H1 (cell line): ENCODE measurements at regions not wholly inside any gene's neighbourhood (a gene's known extent, or its start where the extent isn't known, plus 50 kb on each side); places are given as distances from the start of the nearest gene placed in this dataset.

Experiments
- CTCF ChIA-PET: fragments of 300-600 bp; sonication (Branson Sonifier 250); formaldehyde crosslinking; loops from one replicate; lab custom pipeline; 2021; ENCODE audit not compliant: partially characterized antibody; lab: Charles Lee
- POLR2A ChIA-PET: fragments of 300-600 bp; sonication (Branson Sonifier 250); formaldehyde crosslinking; loops from one replicate; lab custom pipeline; 2021; ENCODE audit warnings: inconsistent platforms; ENCODE audit not compliant: partially characterized antibody; lab: Charles Lee
- DNase-seq, 2 experiments: peaks; one replicate each; pipeline versions ENCODE4 v3.0.0 to v3.0.0-alpha.2; 2010 to 2022; ENCODE audit warnings: low spot score in 2 of 2, low read depth in 1 of 2, mixed read lengths in 1 of 2
- FAIRE-seq: peaks from 2 replicates; lab custom pipeline; 2011; peaks lifted over from hg19 to GRCh38; lab: Jason Lieb, UNC
- H2AFZ ChIP-seq: 2 replicates; pipeline ENCODE4 v1.8.1; 2012; ENCODE audit warnings: low read length, inconsistent platforms
- H2AK5ac ChIP-seq: 2 replicates; pipeline ENCODE4 v1.6.1; 2013; ENCODE audit warnings: low read depth, low read length
- H2BK120ac ChIP-seq: replicated peaks from 2 replicates; pipeline ENCODE3; 2013; ENCODE audit warnings: low read depth, low read length, inconsistent platforms
- H2BK12ac ChIP-seq: 2 replicates; pipeline ENCODE4 v1.6.1; 2013; ENCODE audit warnings: low read depth, low read length
- H2BK15ac ChIP-seq: 2 replicates; pipeline ENCODE4 v1.6.1; 2013; ENCODE audit warnings: low read length
- H2BK20ac ChIP-seq: 2 replicates; pipeline ENCODE4 v1.6.1; 2013; ENCODE audit warnings: low read length
- H2BK5ac ChIP-seq: 2 replicates; pipeline ENCODE4 v1.6.1; 2013; ENCODE audit warnings: low read depth, low read length
- H3K14ac ChIP-seq: 2 replicates; pipeline ENCODE4 v1.6.1; 2013; ENCODE audit warnings: inconsistent platforms; ENCODE audit not compliant: insufficient read length
- H3K18ac ChIP-seq: 2 replicates; pipeline ENCODE4 v1.6.1; 2013; ENCODE audit warnings: low read length; ENCODE audit errors: extremely low read depth
- H3K23ac ChIP-seq: 2 replicates; pipeline ENCODE4 v1.6.1; 2013; ENCODE audit warnings: inconsistent platforms; ENCODE audit not compliant: insufficient read length
- H3K23me2 ChIP-seq: 2 replicates; pipeline ENCODE4 v1.6.1; 2013; ENCODE audit warnings: low read depth, low read length
- H3K27ac ChIP-seq: 2 replicates; pipeline ENCODE4 v1.6.1; 2011; ENCODE audit warnings: low read depth, low read length, inconsistent platforms
- H3K27me3 ChIP-seq, 4 experiments: replicated peaks in 1 of 4; 1 replicate in 1 of 4; 2 replicates in 3 of 4; pipeline versions ENCODE4 v1.6.1 to v1.8.1; 2011 to 2013; ENCODE audit warnings: low read length in 3 of 4, mild to moderate bottlenecking in 3 of 4, inconsistent platforms in 2 of 4, mixed read lengths in 2 of 4, moderate library complexity in 1 of 4; ENCODE audit not compliant: control insufficient read depth in 3 of 4, insufficient read depth in 3 of 4; ENCODE audit errors: extremely low read depth in 1 of 4
- H3K36me3 ChIP-seq, 4 experiments: 2 replicates each; pipeline versions ENCODE4 v1.6.1 to v1.8.1; 2011 to 2013; ENCODE audit warnings: mild to moderate bottlenecking in 4 of 4, low read length in 3 of 4, moderate library complexity in 2 of 4, control low read depth in 1 of 4, inconsistent platforms in 1 of 4; ENCODE audit not compliant: insufficient read depth in 4 of 4, control insufficient read depth in 2 of 4
- H3K4ac ChIP-seq: replicated peaks from 2 replicates; pipeline ENCODE3; 2013; ENCODE audit warnings: low read length, low read depth, mixed read lengths, inconsistent platforms; ENCODE audit not compliant: insufficient read length
- H3K4me1 ChIP-seq, 4 experiments: replicated peaks in 1 of 4; 1 replicate in 1 of 4; 2 replicates in 3 of 4; pipeline versions ENCODE4 v1.6.1 to v1.8.1; 2011 to 2013; ENCODE audit warnings: low read length in 3 of 4, inconsistent platforms in 2 of 4, mixed read lengths in 1 of 4; ENCODE audit not compliant: insufficient read depth in 4 of 4, control insufficient read depth in 3 of 4
- H3K4me2 ChIP-seq, 2 experiments: 2 replicates each; pipeline versions ENCODE4 v1.6.1 to v1.8.1; 2011 to 2013; ENCODE audit warnings: low read depth in 2 of 2, low read length in 2 of 2, control low read depth in 1 of 2, inconsistent platforms in 1 of 2, mild to moderate bottlenecking in 1 of 2; ENCODE audit not compliant: insufficient read depth in 1 of 2
- H3K4me3 ChIP-seq, 4 experiments: fragments of 200-600, 300-600 bp in 1 of 4; sonication (generic), shearing (Covaris generic), sonication (Bioruptor Twin) in 1 of 4; 2 replicates each; pipeline versions ENCODE4 v1.5.1 to v1.8.1; 2011 to 2016; ENCODE audit warnings: low read length in 4 of 4, low read depth in 3 of 4, control low read depth in 2 of 4, inconsistent platforms in 2 of 4, mild to moderate bottlenecking in 2 of 4, mixed read lengths in 1 of 4, moderate library complexity in 1 of 4; ENCODE audit not compliant: insufficient read depth in 2 of 4; ENCODE audit errors: extremely low read depth in 1 of 4
- H3K56ac ChIP-seq: replicated peaks from 2 replicates; pipeline ENCODE3; 2013; ENCODE audit warnings: low read depth, mild to moderate bottlenecking, mixed read lengths, low read length, inconsistent platforms; ENCODE audit not compliant: insufficient read length
- H3K79me1 ChIP-seq: 2 replicates; pipeline ENCODE4 v1.6.1; 2013; ENCODE audit warnings: low read depth, low read length, control low read depth
- H3K79me2 ChIP-seq, 2 experiments: 2 replicates each; pipeline versions ENCODE4 v1.6.1 to v1.8.1; 2012 to 2013; ENCODE audit warnings: low read length in 2 of 2, mild to moderate bottlenecking in 2 of 2, inconsistent platforms in 1 of 2; ENCODE audit not compliant: insufficient read depth in 2 of 2, control insufficient read depth in 1 of 2
- H3K9ac ChIP-seq, 4 experiments: replicated peaks in 1 of 4; 1 replicate in 1 of 4; 2 replicates in 3 of 4; pipeline versions ENCODE4 v1.6.1 to v1.8.1; 2011 to 2013; ENCODE audit warnings: low read depth in 3 of 4, low read length in 3 of 4, control low read depth in 2 of 4, mild to moderate bottlenecking in 2 of 4, moderate library complexity in 2 of 4, inconsistent platforms in 1 of 4; ENCODE audit errors: extremely low read depth in 1 of 4
- H3K9me3 ChIP-seq, 2 experiments: 2 replicates each; pipeline versions ENCODE4 v1.6.1 to v1.8.1; 2012 to 2013; ENCODE audit warnings: mild to moderate bottlenecking in 2 of 2, moderate library complexity in 2 of 2, control low read depth in 1 of 2, inconsistent platforms in 1 of 2, low read depth in 1 of 2, low read length in 1 of 2, mixed read lengths in 1 of 2; ENCODE audit not compliant: insufficient read depth in 2 of 2
- H4K20me1 ChIP-seq, 2 experiments: replicated peaks in 1 of 2; 2 replicates each; pipeline versions ENCODE3 to v1.8.1; 2011 to 2013; ENCODE audit warnings: inconsistent platforms in 2 of 2, low read length in 2 of 2, mild to moderate bottlenecking in 1 of 2; ENCODE audit not compliant: insufficient read depth in 2 of 2, control insufficient read depth in 1 of 2
- H4K5ac ChIP-seq: 2 replicates; pipeline ENCODE4 v1.6.1; 2013; ENCODE audit warnings: low read length, low read depth, mixed read lengths, inconsistent platforms; ENCODE audit not compliant: insufficient read length
- H4K8ac ChIP-seq: 2 replicates; pipeline ENCODE4 v1.8.0; 2013; ENCODE audit warnings: mild to moderate bottlenecking, moderate library complexity, low read length, inconsistent platforms; ENCODE audit not compliant: insufficient read depth; ENCODE audit errors: extremely low read depth
- H4K91ac ChIP-seq: replicated peaks from 2 replicates; pipeline ENCODE3; 2013; ENCODE audit warnings: low read length, mixed read lengths, inconsistent platforms; ENCODE audit not compliant: insufficient read length
- BCL11A ChIP-seq, 2 experiments: IDR thresholded peaks; one replicate each; pipeline ENCODE4 v1.6.1; 2011; ENCODE audit warnings: low read depth in 2 of 2, low read length in 2 of 2, mild to moderate bottlenecking in 2 of 2
- CBX5 ChIP-seq: fragments of 300-800, 300-1000 bp; sonication (generic); IDR thresholded peaks from 2 replicates; pipeline ENCODE4 v1.7.1; 2016; ENCODE audit warnings: antibody characterized with exemption, low read length, low read depth
- CTBP2 ChIP-seq: IDR thresholded peaks from 2 replicates; pipeline ENCODE4 v1.7.0; 2011; ENCODE audit warnings: borderline replicate concordance, mild to moderate bottlenecking, moderate library complexity, mixed read lengths, low read length; ENCODE audit not compliant: insufficient read depth, insufficient read length
- EGR1 ChIP-seq: IDR thresholded peaks from 2 replicates; pipeline ENCODE4 v1.6.1; 2011; ENCODE audit warnings: low read depth, low read length, borderline replicate concordance
- EP300 ChIP-seq, 2 experiments: IDR thresholded peaks; 1 replicate in 1 of 2; 2 replicates in 1 of 2; pipeline ENCODE4 v1.6.1; 2011 to 2012; ENCODE audit warnings: low read depth in 2 of 2, low read length in 2 of 2, mild to moderate bottlenecking in 2 of 2, borderline replicate concordance in 1 of 2, inconsistent platforms in 1 of 2, moderate library complexity in 1 of 2
- GTF2F1 ChIP-seq: IDR thresholded peaks from 2 replicates; pipeline ENCODE4 v1.6.1; 2012; ENCODE audit warnings: low read depth, low read length, improper control_type of control experiment, borderline replicate concordance
- HDAC2 ChIP-seq, 2 experiments: fragments of 300-600 bp in 1 of 2; sonication (generic) in 1 of 2; IDR thresholded peaks; 2 replicates each; pipeline ENCODE4 v1.6.1; 2011 to 2012; ENCODE audit warnings: low read depth in 2 of 2, low read length in 2 of 2, mild to moderate bottlenecking in 2 of 2, moderate library complexity in 2 of 2, borderline replicate concordance in 1 of 2, inconsistent platforms in 1 of 2
- RFX5 ChIP-seq: IDR thresholded peaks from 2 replicates; pipeline ENCODE4 v1.6.1; 2011; ENCODE audit warnings: low read depth, low read length, improper control_type of control experiment, borderline replicate concordance
- SP4 ChIP-seq: IDR thresholded peaks from 2 replicates; pipeline ENCODE4 v1.6.1; 2012; ENCODE audit warnings: low read length, inconsistent platforms
- TAF1 ChIP-seq: IDR thresholded peaks from 2 replicates; pipeline ENCODE4 v1.6.1; 2011; ENCODE audit warnings: mild to moderate bottlenecking, low read depth, low read length
- TBP ChIP-seq: IDR thresholded peaks from 2 replicates; pipeline ENCODE4 v1.6.1; 2011; ENCODE audit warnings: low read depth, low read length, improper control_type of control experiment
- WGBS, 2 experiments: shearing (Covaris generic) in 1 of 2; methylation state at CpG; one replicate each; pipeline versions ENCODE4 v1.1.6 to v1.1.7; 2013 to 2015; ENCODE audit warnings: low lambda C conversion rate in 2 of 2, mixed read lengths in 2 of 2, inconsistent platforms in 1 of 2, low coverage in 1 of 2, missing lambda C conversion rate in 1 of 2; ENCODE audit not compliant: insufficient replicate concordance in 2 of 2, insufficient coverage in 1 of 2, insufficient read length in 1 of 2; ENCODE audit errors: extremely low coverage in 1 of 2, missing lambda C conversion rate in 1 of 2; 5-methylcytosine and 5-hydroxymethylcytosine counted together
- TF ChIP-seq, protein P1 (sequence below): IDR thresholded peaks from 2 replicates; pipeline ENCODE4 v1.6.1; 2012; ENCODE audit warnings: inconsistent platforms
- TF ChIP-seq, protein P2 (sequence below): IDR thresholded peaks from 2 replicates; pipeline ENCODE4 v1.6.1; 2011; ENCODE audit warnings: low read depth, mild to moderate bottlenecking, low read length; ENCODE audit not compliant: insufficient read depth

GRCh38 chr1:234954613-234955012 lies 174.0 kb downstream of the TOMM20 start:
- POLR2A ChIA-PET = interaction anchor here (5.6 kb wide), 1 partner anchor 15 kb away, joined by 43 read pairs; no protein-coding TSS in a partner anchor
- 0 out of 2 replicates have a peak overlapping the region, but pooled peaks have one; percentile 72 for H2BK20ac ChIP-seq
- H3K79me2 ChIP-seq = no peaks in the 10 kb centered on the region
- H3K9ac ChIP-seq = no peak overlapping the region
- H3K9me3 ChIP-seq = 0 out of 4 replicates have a peak, but pooled peaks cover under 1 to 3% of the 10 kb centered on the region in 2 experiments
- no peak overlapping the region for H3K14ac ChIP-seq
- no peak overlapping the region for H3K4me2 ChIP-seq
- 95% methylated on average over 6 of the region's 6 CpGs; no CpG with 5 or more reads in 1 of the 2 experiments for WGBS, 2 experiments
- H2BK5ac ChIP-seq = no peak overlapping the region
- no peaks in the 10 kb centered on the region; a peak in 2 of 7 replicates for H3K27me3 ChIP-seq
- H3K56ac ChIP-seq = no peak overlapping the region
- TF ChIP-seq SP4 (no peak), EP300 (IDR thresholded peaks at IDR 0.05; ENCODE audit: borderline replicate concordance in 1 of 2, low read depth in 2 of 2, low read length in 2 of 2) (no peak), GTF2F1 (no peak), CTBP2 (no peak), BCL11A (IDR thresholded peaks at IDR 0.05; ENCODE audit: low read depth in 2 of 2, low read length in 2 of 2) (no peak), TAF1 (no peak), EGR1 (no peak), TBP (no peak), CBX5 (no peak), HDAC2 (IDR thresholded peaks at IDR 0.05; ENCODE audit: borderline replicate concordance in 1 of 2, low read depth in 2 of 2, low read length in 2 of 2) (no peak), RFX5 (no peak)
- TF ChIP-seq, protein P1, sequence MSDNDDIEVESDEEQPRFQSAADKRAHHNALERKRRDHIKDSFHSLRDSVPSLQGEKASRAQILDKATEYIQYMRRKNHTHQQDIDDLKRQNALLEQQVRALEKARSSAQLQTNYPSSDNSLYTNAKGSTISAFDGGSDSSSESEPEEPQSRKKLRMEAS = no peak
- TF ChIP-seq, protein P2, sequence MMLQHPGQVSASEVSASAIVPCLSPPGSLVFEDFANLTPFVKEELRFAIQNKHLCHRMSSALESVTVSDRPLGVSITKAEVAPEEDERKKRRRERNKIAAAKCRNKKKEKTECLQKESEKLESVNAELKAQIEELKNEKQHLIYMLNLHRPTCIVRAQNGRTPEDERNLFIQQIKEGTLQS = no peak
- TF ChIP-seq, all 59 proteins: peak for 0
- Histone ChIP-seq H3K36me3 (no peaks in the 10 kb centered on the region), H4K20me1 (no peaks in the 10 kb centered on the region), H3K27ac (no peak overlapping the region), H3K4ac (no peak overlapping the region), H3K18ac (no peak overlapping the region), H2AK5ac (no peak overlapping the region), H4K5ac (no peak overlapping the region), H2BK12ac (no peak overlapping the region), H3K23me2 (no peaks in the 10 kb centered on the region), H2AFZ (peak overlapping the region; percentile 86; the same call in 1 of the 2 replicates), H3K79me1 (no peaks in the 10 kb centered on the region), H4K8ac (no peak overlapping the region; the same call in 1 of the 2 replicates), H4K91ac (no peak overlapping the region), H3K4me1 (peaks cover 0 to 17% (median 11%) of the 10 kb centered on the region in 4 experiments; a peak in 6 of 7 replicates), H2BK15ac (0 out of 2 replicates have a peak overlapping the region, but pooled peaks have one; percentile 29), H3K4me3 (no peak overlapping the region), H2BK120ac (peak overlapping the region; percentile 48), H3K23ac (no peak overlapping the region)
- FAIRE-seq (no peak), DNase-seq (no peak)
- CTCF ChIA-PET = interaction anchor here (0.9 to 1.7 kb wide), 3 partner anchors 23 to 209 kb away, joined by 3 to 5 read pairs (median 4); no protein-coding TSS in a partner anchor
